ENCODE measurements at regions not wholly inside any gene's neighbourhood (a gene's known extent, or its start where the extent isn't known, plus 50 kb on each side); places are given as distances from the start of the nearest gene placed in this dataset.

DNA sequence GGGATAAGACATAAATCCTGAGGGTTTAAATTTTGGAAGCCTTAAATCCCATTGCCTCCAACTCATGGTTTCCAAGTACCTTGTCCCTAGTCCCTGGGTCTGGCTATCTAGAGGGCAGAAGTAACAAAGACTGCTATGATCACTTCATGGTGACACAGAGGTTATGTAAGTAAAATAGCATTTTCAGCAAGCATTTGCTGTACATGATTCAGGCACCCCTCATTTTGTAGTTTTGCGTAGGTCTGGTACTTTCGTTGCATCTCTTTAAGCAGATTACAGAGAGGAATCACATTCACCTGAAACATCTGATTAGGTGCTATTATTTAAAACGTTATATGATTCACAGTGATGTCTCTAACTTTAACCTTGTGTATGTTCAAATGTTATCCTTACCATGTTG, 480.1 kb downstream of the XIRP2 start:
- intact Hi-C loops (cut with DNase I; ENCODE audit: low total_unique reads), result no loop called here
- no peak overlapping the region for H3K27ac ChIP-seq

DNA sequence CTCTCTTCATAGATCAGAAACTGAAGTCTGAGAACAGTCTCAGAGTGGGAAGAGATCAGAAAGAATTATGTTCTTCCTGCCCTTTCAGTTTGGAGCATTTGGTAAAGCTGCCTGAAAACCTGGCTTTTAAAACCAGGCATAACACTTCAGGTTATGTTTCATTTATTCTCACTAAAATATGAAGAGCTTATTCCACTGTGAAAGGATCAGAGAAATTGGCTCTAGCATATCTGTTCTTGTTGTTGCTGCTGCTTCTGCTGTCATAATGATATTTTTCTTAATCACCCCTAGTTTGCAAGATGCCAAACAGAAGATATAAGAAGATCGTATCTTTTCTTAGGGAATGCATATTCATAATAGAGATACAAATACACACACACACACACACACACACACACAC, 476.9 kb downstream of the XIRP2 start:
- Histone ChIP-seq H3K36me3 (no peaks in the 10 kb centered on the region), H3K27ac (no peak overlapping the region), H3K9me3 (no peaks in the 10 kb centered on the region), H3K4me1 (no peaks in the 10 kb centered on the region), H3K27me3 (no peaks in the 10 kb centered on the region), H3K4me3 (no peak overlapping the region)
- intact Hi-C loops (cut with DNase I; ENCODE audit: low total_unique reads), result no loop called here
- no peak for DNase-seq
- TF ChIP-seq POLR2A (IDR thresholded peaks at IDR 0.05), result no peak
- TF ChIP-seq, protein P1, sequence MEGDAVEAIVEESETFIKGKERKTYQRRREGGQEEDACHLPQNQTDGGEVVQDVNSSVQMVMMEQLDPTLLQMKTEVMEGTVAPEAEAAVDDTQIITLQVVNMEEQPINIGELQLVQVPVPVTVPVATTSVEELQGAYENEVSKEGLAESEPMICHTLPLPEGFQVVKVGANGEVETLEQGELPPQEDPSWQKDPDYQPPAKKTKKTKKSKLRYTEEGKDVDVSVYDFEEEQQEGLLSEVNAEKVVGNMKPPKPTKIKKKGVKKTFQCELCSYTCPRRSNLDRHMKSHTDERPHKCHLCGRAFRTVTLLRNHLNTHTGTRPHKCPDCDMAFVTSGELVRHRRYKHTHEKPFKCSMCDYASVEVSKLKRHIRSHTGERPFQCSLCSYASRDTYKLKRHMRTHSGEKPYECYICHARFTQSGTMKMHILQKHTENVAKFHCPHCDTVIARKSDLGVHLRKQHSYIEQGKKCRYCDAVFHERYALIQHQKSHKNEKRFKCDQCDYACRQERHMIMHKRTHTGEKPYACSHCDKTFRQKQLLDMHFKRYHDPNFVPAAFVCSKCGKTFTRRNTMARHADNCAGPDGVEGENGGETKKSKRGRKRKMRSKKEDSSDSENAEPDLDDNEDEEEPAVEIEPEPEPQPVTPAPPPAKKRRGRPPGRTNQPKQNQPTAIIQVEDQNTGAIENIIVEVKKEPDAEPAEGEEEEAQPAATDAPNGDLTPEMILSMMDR (IDR thresholded peaks at IDR 0.05), result no peak

More for the DNA sequence above, 480.1 kb downstream of the XIRP2 start:
- no peak overlapping the region for H3K4me3 ChIP-seq
- H3K9me3 ChIP-seq, result no peaks in the 10 kb centered on the region
- no peaks in the 10 kb centered on the region for H3K4me1 ChIP-seq
- TF ChIP-seq, protein P1 (IDR thresholded peaks at IDR 0.05), result no peak
- TF ChIP-seq POLR2A (IDR thresholded peaks at IDR 0.05), result no peak
- no peaks in the 10 kb centered on the region for H3K27me3 ChIP-seq
- H3K36me3 ChIP-seq, result no peaks in the 10 kb centered on the region
- no peak for DNase-seq

DNA sequence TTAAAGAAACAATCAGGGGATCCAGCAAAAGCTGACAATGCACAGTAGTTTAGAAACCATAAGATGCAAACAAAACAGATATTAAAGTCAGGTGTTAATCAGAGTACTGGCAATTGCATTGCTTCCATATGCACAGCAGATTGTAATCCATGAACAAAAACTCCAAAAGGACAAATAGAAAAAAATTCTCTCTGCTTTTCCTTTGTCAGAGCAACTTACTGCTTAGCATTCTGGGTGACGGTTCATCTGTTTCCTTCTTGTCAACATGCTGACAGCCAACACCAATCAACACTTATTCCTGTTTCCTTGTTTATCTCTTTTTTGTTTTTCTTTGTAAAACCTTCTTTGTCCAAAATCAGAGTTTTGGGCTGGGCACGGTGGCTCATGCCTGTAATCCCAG, 473.1 kb downstream of the XIRP2 start:
- intact Hi-C loops (cut with DNase I; ENCODE audit: low total_unique reads), result no loop called here
- Histone ChIP-seq H3K4me3 (no peak overlapping the region), H3K27ac (no peak overlapping the region), H3K4me1 (no peaks in the 10 kb centered on the region), H3K27me3 (no peaks in the 10 kb centered on the region), H3K36me3 (no peaks in the 10 kb centered on the region), H3K9me3 (no peaks in the 10 kb centered on the region)
- TF ChIP-seq POLR2A (IDR thresholded peaks at IDR 0.05), result no peak
- TF ChIP-seq, protein P1 (IDR thresholded peaks at IDR 0.05), result no peak
- DNase-seq, result no peak

DNA sequence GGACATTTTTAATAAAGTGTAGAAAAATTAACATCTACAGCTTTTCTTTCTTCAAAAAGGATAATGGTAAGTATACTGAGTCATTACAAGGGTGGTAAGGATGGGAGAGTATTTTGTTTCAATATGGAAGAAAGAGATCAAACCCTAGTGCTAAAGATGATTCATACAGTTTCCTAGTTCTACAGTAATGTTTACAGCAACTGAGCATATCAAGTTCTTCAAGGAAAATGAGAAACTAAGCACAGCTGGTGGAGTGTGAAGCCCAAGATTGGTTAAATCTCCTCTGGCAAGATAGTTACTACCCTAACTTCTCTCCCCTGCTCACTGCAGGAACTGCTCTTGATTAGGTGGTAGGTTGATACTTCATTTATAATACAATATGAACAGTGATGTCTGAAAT, 467.5 kb downstream of the XIRP2 start:
- Histone ChIP-seq H3K4me3 (no peak overlapping the region), H3K27ac (no peak overlapping the region), H3K36me3 (no peaks in the 10 kb centered on the region), H3K9me3 (no peaks in the 10 kb centered on the region), H3K4me1 (no peaks in the 10 kb centered on the region), H3K27me3 (no peaks in the 10 kb centered on the region)
- intact Hi-C loops (cut with DNase I; ENCODE audit: low total_unique reads), result no loop called here
- TF ChIP-seq, protein P1 (IDR thresholded peaks at IDR 0.05), result no peak
- no peak for TF ChIP-seq POLR2A (IDR thresholded peaks at IDR 0.05)
- no peak for DNase-seq

- intact Hi-C loops (cut with DNase I; ENCODE audit: low total_unique reads), result no loop called here
- DNase-seq, result no peak
- no peaks in the 10 kb centered on the region for H3K27me3 ChIP-seq
- no peak for TF ChIP-seq POLR2A (IDR thresholded peaks at IDR 0.05)
- TF ChIP-seq, protein P1 (IDR thresholded peaks at IDR 0.05), result no peak
- H3K36me3 ChIP-seq, result no peaks in the 10 kb centered on the region
- no peaks in the 10 kb centered on the region for H3K9me3 ChIP-seq
- H3K27ac ChIP-seq, result no peak overlapping the region
- no peak overlapping the region for H3K4me3 ChIP-seq
- H3K4me1 ChIP-seq, result no peaks in the 10 kb centered on the region
These were observed 465.5 kb downstream of the XIRP2 start for GRCh38 chr2:167353605-167354280.
